Activated effector memory CD4-positive, alpha-beta T cell treated with anti-CD3 and anti-CD28 coated beads, Interleukin-2, amount 50 U/mL, for 16 hours (primary cell): ENCODE measurements at regions not wholly inside any gene's neighbourhood (a gene's known extent, or its start where the extent isn't known, plus 50 kb on each side); places are given as distances from the start of the nearest gene placed in this dataset.

Experiments used
- DNase-seq: peaks from one replicate; pipeline ENCODE4 v3.0.0-alpha.2; 2020

- no peak for DNase-seq
Measured at GRCh38 chr6:105838171-105838570, 248.0 kb upstream of the PRDM1 start.

GRCh38 chr6:105836889-105837288 is 249.2 kb upstream of the PRDM1 start:
- no peak for DNase-seq

- DNase-seq, result no peak
Measured at GRCh38 chr6:105836379-105836778, 249.8 kb upstream of the PRDM1 start.

- DNase-seq, result peak; percentile 64
Measured at GRCh38 chr6:105835373-105835772, 250.8 kb upstream of the PRDM1 start.

GRCh38 chr6:105833959-105834947 is 251.9 kb upstream of the PRDM1 start:
- no peak for DNase-seq

- DNase-seq, result no peak
Measured at GRCh38 chr6:105832313-105832761, 253.8 kb upstream of the PRDM1 start.

GRCh38 chr6:105831311-105832097 is 254.6 kb upstream of the PRDM1 start:
- no peak for DNase-seq

GRCh38 chr6:105825210-105825609 is 260.9 kb upstream of the PRDM1 start:
- DNase-seq, result no peak

- DNase-seq, result no peak
Measured at GRCh38 chr6:105824732-105825131, 261.4 kb upstream of the PRDM1 start.

- DNase-seq, result no peak
Measured at GRCh38 chr6:105821777-105822176, 264.4 kb upstream of the PRDM1 start.

- DNase-seq, result no peak
Measured at GRCh38 chr6:105821027-105821426, 265.1 kb upstream of the PRDM1 start.

- no peak for DNase-seq
Measured at GRCh38 chr6:105819745-105820144, 266.4 kb upstream of the PRDM1 start.

- no peak for DNase-seq
Measured at GRCh38 chr6:105818505-105818904, 267.6 kb upstream of the PRDM1 start.

GRCh38 chr6:105817961-105818360 is 268.2 kb upstream of the PRDM1 start:
- no peak for DNase-seq

- no peak for DNase-seq
Measured at GRCh38 chr6:105817370-105817769, 268.8 kb upstream of the PRDM1 start.

GRCh38 chr6:105816847-105817246 is 269.3 kb upstream of the PRDM1 start:
- DNase-seq, result no peak

GRCh38 chr6:105815661-105816555 is 270.2 kb upstream of the PRDM1 start:
- no peak for DNase-seq

- DNase-seq, result no peak
Measured at GRCh38 chr6:105814745-105815536, 271.2 kb upstream of the PRDM1 start.

GRCh38 chr6:105810922-105811482 is 275.1 kb upstream of the PRDM1 start:
- no peak for DNase-seq

- peak; percentile 80 for DNase-seq
Measured at GRCh38 chr6:105810105-105810921, 275.8 kb upstream of the PRDM1 start.

GRCh38 chr6:105808571-105808970 is 277.6 kb upstream of the PRDM1 start:
- no peak for DNase-seq
